ENCODE measurements at regions not wholly inside any gene's neighbourhood (a gene's known extent, or its start where the extent isn't known, plus 50 kb on each side); places are given as distances from the start of the nearest gene placed in this dataset.

DNA sequence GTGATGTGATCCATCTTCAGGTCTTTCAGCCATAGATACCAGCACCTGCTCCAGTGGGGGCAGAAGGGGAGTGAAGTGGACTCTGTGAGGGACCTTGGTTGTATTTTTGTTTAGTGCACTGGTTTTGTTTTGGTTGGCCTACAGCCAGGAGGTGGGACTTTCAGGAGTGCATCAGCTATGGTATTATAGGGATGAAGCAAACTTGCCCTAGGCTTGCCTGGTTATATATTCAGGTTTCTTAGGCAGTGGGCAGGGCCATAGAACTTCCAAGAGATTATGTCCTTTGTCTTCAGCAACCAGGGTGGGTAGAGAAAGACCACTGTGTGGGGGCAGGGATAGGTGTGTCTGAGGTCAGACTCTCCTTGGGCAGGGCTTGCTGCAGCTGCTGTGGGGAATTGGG lies 337.3 kb upstream of the SGO1 start:
- POLR2A ChIA-PET (ENCODE audit: unreplicated experiment) = no interaction called here
- H3K9me1 ChIP-seq (ENCODE audit: insufficient read depth, low read length) = no peaks in the 10 kb centered on the region
- H2AFZ ChIP-seq (replicated peaks; ENCODE audit: low read length, poor library complexity) = no peak overlapping the region
- DNase-seq (no peak), ATAC-seq (ENCODE audit: low read depth) (no peak)
- no peak overlapping the region for H3K9ac ChIP-seq (ENCODE audit: low read depth, low read length)
- H2BK120ac ChIP-seq (ENCODE audit: low read depth, low read length) = no peak overlapping the region
- no peak overlapping the region for H3K18ac ChIP-seq (ENCODE audit: low read depth, low read length)
- no peak overlapping the region for H2AK5ac ChIP-seq (ENCODE audit: low read depth, low read length)
- no peak overlapping the region for H2BK5ac ChIP-seq (ENCODE audit: low read depth, low read length, poor library complexity, severe bottlenecking)
- H2BK15ac ChIP-seq (ENCODE audit: low read depth, low read length) = no peak overlapping the region
- no peak overlapping the region for H3K4ac ChIP-seq (ENCODE audit: low read depth, low read length)
- no peak overlapping the region for H3K27ac ChIP-seq (ENCODE audit: insufficient read depth, low read length)
- CTCF ChIA-PET = no interaction called here
- H4K5ac ChIP-seq (ENCODE audit: low read depth, low read length) = no peak overlapping the region
- H3K56ac ChIP-seq (ENCODE audit: extremely low read depth, insufficient read depth, low read length) = no peak overlapping the region
- no peaks in the 10 kb centered on the region for H3K9me3 ChIP-seq (ENCODE audit: control insufficient read depth, insufficient read depth, low read length)
- H3K23ac ChIP-seq (ENCODE audit: low read depth, low read length) = no peak overlapping the region
- no peak overlapping the region for H3K4me2 ChIP-seq (ENCODE audit: low read depth, low read length)
- no peak overlapping the region for H3K4me3 ChIP-seq (ENCODE audit: insufficient read depth, low read depth, low read length)
- H3K36me3 ChIP-seq (ENCODE audit: control insufficient read depth, insufficient read depth, low read length) = no peaks in the 10 kb centered on the region
- intact Hi-C loops (cut with micrococcal nuclease) (no loop called here), in situ Hi-C loops (cut with MboI; ENCODE audit: low sequenced_read_pairs) (loop anchor here (25.0 kb wide), 2 partner anchors 1364 to 1589 kb away; no protein-coding TSS in a partner anchor), dilution Hi-C loops (cut with HindIII; ENCODE audit: low sequenced_read_pairs, unreplicated experiment) (no loop called here)
- H2BK20ac ChIP-seq (ENCODE audit: low read depth, low read length) = no peak overlapping the region
- H4K20me1 ChIP-seq (ENCODE audit: insufficient read depth, low read length) = no peaks in the 10 kb centered on the region
- H3K27me3 ChIP-seq (ENCODE audit: control insufficient read depth, insufficient read depth, low read length) = no peaks in the 10 kb centered on the region
- H3K79me1 ChIP-seq (ENCODE audit: low read depth in 1 of 2, low read length in 2 of 2) = no peaks in the 10 kb centered on the region
- TF ChIP-seq, protein P1, sequence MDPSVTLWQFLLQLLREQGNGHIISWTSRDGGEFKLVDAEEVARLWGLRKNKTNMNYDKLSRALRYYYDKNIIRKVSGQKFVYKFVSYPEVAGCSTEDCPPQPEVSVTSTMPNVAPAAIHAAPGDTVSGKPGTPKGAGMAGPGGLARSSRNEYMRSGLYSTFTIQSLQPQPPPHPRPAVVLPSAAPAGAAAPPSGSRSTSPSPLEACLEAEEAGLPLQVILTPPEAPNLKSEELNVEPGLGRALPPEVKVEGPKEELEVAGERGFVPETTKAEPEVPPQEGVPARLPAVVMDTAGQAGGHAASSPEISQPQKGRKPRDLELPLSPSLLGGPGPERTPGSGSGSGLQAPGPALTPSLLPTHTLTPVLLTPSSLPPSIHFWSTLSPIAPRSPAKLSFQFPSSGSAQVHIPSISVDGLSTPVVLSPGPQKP (IDR thresholded peaks at IDR 0.05; ENCODE audit: borderline replicate concordance, low read depth, low read length) = no peak
- no peak for TF ChIP-seq MXI1 (IDR thresholded peaks at IDR 0.05; ENCODE audit: borderline replicate concordance, low read depth, low read length)
- TF ChIP-seq CHD1 (IDR thresholded peaks at IDR 0.05; ENCODE audit: low read depth, low read length) = no peak
- TF ChIP-seq RAD21 (IDR thresholded peaks at IDR 0.05; ENCODE audit: low read length) = no peak
- TF ChIP-seq MAZ (IDR thresholded peaks at IDR 0.05; ENCODE audit: borderline replicate concordance, low read depth, low read length) = no peak
- no peak for TF ChIP-seq BHLHE40 (IDR thresholded peaks at IDR 0.05; ENCODE audit: low read depth, low read length)
- TF ChIP-seq MAFK (IDR thresholded peaks at IDR 0.05; ENCODE audit: low read depth, low read length) = no peak
- no peak for TF ChIP-seq CEBPB (IDR thresholded peaks at IDR 0.05; ENCODE audit: low read depth, low read length)
- no peak for TF ChIP-seq RCOR1 (IDR thresholded peaks at IDR 0.05; ENCODE audit: insufficient replicate concordance, low read length)
- no peak for TF ChIP-seq FOS (IDR thresholded peaks at IDR 0.05; ENCODE audit: low read depth, low read length)
- TF ChIP-seq, protein P2, sequence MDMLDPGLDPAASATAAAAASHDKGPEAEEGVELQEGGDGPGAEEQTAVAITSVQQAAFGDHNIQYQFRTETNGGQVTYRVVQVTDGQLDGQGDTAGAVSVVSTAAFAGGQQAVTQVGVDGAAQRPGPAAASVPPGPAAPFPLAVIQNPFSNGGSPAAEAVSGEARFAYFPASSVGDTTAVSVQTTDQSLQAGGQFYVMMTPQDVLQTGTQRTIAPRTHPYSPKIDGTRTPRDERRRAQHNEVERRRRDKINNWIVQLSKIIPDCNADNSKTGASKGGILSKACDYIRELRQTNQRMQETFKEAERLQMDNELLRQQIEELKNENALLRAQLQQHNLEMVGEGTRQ (IDR thresholded peaks at IDR 0.05; ENCODE audit: low read depth, low read length) = no peak
- TF ChIP-seq, protein P3, sequence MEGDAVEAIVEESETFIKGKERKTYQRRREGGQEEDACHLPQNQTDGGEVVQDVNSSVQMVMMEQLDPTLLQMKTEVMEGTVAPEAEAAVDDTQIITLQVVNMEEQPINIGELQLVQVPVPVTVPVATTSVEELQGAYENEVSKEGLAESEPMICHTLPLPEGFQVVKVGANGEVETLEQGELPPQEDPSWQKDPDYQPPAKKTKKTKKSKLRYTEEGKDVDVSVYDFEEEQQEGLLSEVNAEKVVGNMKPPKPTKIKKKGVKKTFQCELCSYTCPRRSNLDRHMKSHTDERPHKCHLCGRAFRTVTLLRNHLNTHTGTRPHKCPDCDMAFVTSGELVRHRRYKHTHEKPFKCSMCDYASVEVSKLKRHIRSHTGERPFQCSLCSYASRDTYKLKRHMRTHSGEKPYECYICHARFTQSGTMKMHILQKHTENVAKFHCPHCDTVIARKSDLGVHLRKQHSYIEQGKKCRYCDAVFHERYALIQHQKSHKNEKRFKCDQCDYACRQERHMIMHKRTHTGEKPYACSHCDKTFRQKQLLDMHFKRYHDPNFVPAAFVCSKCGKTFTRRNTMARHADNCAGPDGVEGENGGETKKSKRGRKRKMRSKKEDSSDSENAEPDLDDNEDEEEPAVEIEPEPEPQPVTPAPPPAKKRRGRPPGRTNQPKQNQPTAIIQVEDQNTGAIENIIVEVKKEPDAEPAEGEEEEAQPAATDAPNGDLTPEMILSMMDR (conservative IDR thresholded peaks at IDR 0.05; ENCODE audit: low read depth, low read length) = no peak
- TF ChIP-seq SMC3 (IDR thresholded peaks at IDR 0.05; ENCODE audit: low read depth, low read length) = no peak
- TF ChIP-seq POLR2A (IDR thresholded peaks at IDR 0.05; ENCODE audit: low read depth, low read length) = no peak
- TF ChIP-seq RFX5 (IDR thresholded peaks at IDR 0.05; ENCODE audit: low read depth, low read length) = no peak
- H3K14ac ChIP-seq (replicated peaks; ENCODE audit: low read depth, low read length) = no peak overlapping the region
- H3K4me1 ChIP-seq (ENCODE audit: control insufficient read depth, insufficient read depth, low read length) = no peaks in the 10 kb centered on the region
- no peak overlapping the region for H2AK9ac ChIP-seq (replicated peaks; ENCODE audit: low read depth, low read length, poor library complexity)
- no peak overlapping the region for H4K91ac ChIP-seq (ENCODE audit: insufficient read depth, low read depth, low read length)
- no TSS peak for BruUV-seq (replicated peaks)
- H4K8ac ChIP-seq (ENCODE audit: low read depth in 2 of 2, low read length in 2 of 2) = no peak overlapping the region
